ENCODE measurements at regions not wholly inside any gene's neighbourhood (a gene's known extent, or its start where the extent isn't known, plus 50 kb on each side); places are given as distances from the start of the nearest gene placed in this dataset.

GRCh38 chr4:32102896-32103295 is 1382.7 kb downstream of the PCDH7 start:
- Histone ChIP-seq H3K4me1 (no peaks in the 10 kb centered on the region), H3K4me3 (no peak overlapping the region), H3K27ac (no peak overlapping the region), H3K9me3 (no peaks in the 10 kb centered on the region), H3K27me3 (no peaks in the 10 kb centered on the region), H3K36me3 (ENCODE audit: low read depth, missing control alignments) (no peaks in the 10 kb centered on the region)
- intact Hi-C loops (cut with DNase I; ENCODE audit: low total_unique reads) = no loop called here
- 73 to 76% methylated on average over 1 of the region's 1 CpG for WGBS, 2 donors
- TF ChIP-seq CTCF (IDR thresholded peaks at IDR 0.05) = no peak
- TF ChIP-seq POLR2A (IDR thresholded peaks at IDR 0.05) = no peak
- DNase-seq = no peak

GRCh38 chr4:32106767-32107166 is 1386.6 kb downstream of the PCDH7 start:
- DNase-seq = no peak
- Histone ChIP-seq H3K9me3 (no peaks in the 10 kb centered on the region), H3K27ac (no peak overlapping the region), H3K36me3 (ENCODE audit: low read depth, missing control alignments) (no peaks in the 10 kb centered on the region), H3K27me3 (no peaks in the 10 kb centered on the region), H3K4me3 (no peak overlapping the region), H3K4me1 (no peaks in the 10 kb centered on the region)
- intact Hi-C loops (cut with DNase I; ENCODE audit: low total_unique reads) = no loop called here
- WGBS, 2 donors = 89 to 96% methylated on average over 3 of the region's 3 CpGs
- TF ChIP-seq CTCF (IDR thresholded peaks at IDR 0.05) = no peak
- TF ChIP-seq POLR2A (IDR thresholded peaks at IDR 0.05) = no peak

- H3K9me3 ChIP-seq = no peaks in the 10 kb centered on the region
- H3K36me3 ChIP-seq (ENCODE audit: low read depth, missing control alignments) = no peaks in the 10 kb centered on the region
- no peak overlapping the region for H3K4me3 ChIP-seq
- H3K27ac ChIP-seq = no peak overlapping the region
- no peak for TF ChIP-seq CTCF (IDR thresholded peaks at IDR 0.05)
- no peak for TF ChIP-seq POLR2A (IDR thresholded peaks at IDR 0.05)
- no peak for DNase-seq
- intact Hi-C loops (cut with DNase I; ENCODE audit: low total_unique reads) = no loop called here
- no peaks in the 10 kb centered on the region for H3K4me1 ChIP-seq
- H3K27me3 ChIP-seq = no peaks in the 10 kb centered on the region
Measured at GRCh38 chr4:32112891-32113290, 1392.7 kb downstream of the PCDH7 start.

GRCh38 chr4:32117693-32118092 is 1397.5 kb downstream of the PCDH7 start:
- H3K9me3 ChIP-seq = no peaks in the 10 kb centered on the region
- no peak for DNase-seq
- H3K4me3 ChIP-seq = no peak overlapping the region
- no peaks in the 10 kb centered on the region for H3K4me1 ChIP-seq
- no peak for TF ChIP-seq POLR2A (IDR thresholded peaks at IDR 0.05)
- TF ChIP-seq CTCF (IDR thresholded peaks at IDR 0.05) = no peak
- 66 to 72% methylated on average over 3 of the region's 3 CpGs for WGBS, 2 donors
- intact Hi-C loops (cut with DNase I; ENCODE audit: low total_unique reads) = no loop called here
- no peaks in the 10 kb centered on the region for H3K27me3 ChIP-seq
- H3K27ac ChIP-seq = no peak overlapping the region
- H3K36me3 ChIP-seq (ENCODE audit: low read depth, missing control alignments) = no peaks in the 10 kb centered on the region

- TF ChIP-seq POLR2A (IDR thresholded peaks at IDR 0.05) (no peak), CTCF (IDR thresholded peaks at IDR 0.05) (no peak)
- Histone ChIP-seq H3K4me1 (no peaks in the 10 kb centered on the region), H3K9me3 (no peaks in the 10 kb centered on the region), H3K4me3 (no peak overlapping the region), H3K27ac (no peak overlapping the region), H3K27me3 (no peaks in the 10 kb centered on the region), H3K36me3 (ENCODE audit: low read depth, missing control alignments) (no peaks in the 10 kb centered on the region)
- intact Hi-C loops (cut with DNase I; ENCODE audit: low total_unique reads) = no loop called here
- DNase-seq = no peak
- 98 to 100% methylated on average over 1 of the region's 1 CpG for WGBS, 2 donors
Measured at GRCh38 chr4:32119907-32120306, 1399.7 kb downstream of the PCDH7 start.
